GM18508 (cell line): ENCODE measurements at regions not wholly inside any gene's neighbourhood (a gene's known extent, or its start where the extent isn't known, plus 50 kb on each side); places are given as distances from the start of the nearest gene placed in this dataset.
"Not testable (repeated sequence)": the region's sequence is repeated elsewhere in the genome, so short reads cannot be mapped to it uniquely, and the experiment has no call there.

Source experiments
- ATAC-seq: cut with Tn5 transposase; IDR thresholded peaks from one replicate; pipeline ENCODE4 v1.9.1; 2021; ENCODE audit warnings: moderate number of reproducible peaks; ENCODE audit not compliant: insufficient read depth, unreplicated experiment

DNA sequence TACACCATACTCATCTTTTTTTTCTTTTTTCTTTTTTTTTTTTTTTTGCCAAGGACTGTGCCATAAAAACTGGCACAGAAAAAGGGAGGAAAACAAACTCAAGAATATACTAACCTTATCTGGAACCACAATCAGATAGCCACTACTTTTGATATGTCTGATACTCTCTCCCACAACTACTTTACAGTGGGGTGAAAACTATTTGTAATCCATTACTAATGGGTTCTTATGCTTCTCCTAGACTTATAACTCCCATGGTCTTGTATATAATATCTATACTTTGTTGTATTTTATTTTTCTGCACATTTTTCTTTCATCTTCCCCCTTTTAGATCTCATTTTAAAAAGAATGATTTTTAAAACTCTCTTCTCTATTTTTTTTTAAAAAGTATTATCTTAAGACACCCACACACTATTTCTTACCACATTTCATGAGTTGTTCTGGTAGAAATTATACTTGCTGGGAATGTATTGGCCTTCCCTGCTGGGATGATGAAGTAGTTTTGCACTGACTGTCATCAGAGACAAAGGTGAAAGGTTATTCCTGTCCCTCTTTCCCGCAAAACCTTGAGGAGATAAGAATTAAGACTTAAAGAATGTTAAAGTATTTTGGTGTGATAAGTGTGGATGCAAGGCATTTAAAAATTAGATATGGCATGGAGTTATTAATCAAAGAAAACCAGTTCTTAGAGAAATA is 146.7 kb upstream of the KLF12 start:
- no peak for ATAC-seq

- ATAC-seq, result no peak
These were observed 146.0 kb upstream of the KLF12 start for GRCh38 chr13:74280093-74280794.

DNA sequence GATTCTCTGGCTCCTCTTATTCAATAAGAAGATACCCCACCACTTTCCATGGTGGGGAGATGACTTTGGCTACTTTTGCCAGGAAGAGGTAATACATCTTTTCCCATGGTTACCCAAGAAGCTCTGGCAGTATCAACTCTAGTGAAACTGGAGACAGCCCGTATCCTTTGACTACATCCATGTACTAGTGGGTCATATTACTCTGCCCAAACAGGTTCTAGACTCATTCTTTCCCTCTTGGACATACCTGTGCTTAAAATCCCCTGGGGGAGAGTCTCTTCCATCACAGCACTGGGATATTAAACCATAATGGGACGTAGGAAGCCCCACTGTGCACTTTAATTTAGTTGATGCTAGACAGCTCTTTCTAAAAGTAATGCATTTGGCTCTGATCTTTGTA is 144.7 kb upstream of the KLF12 start:
- ATAC-seq, result no peak

- ATAC-seq, result no peak
These were observed 140.7 kb upstream of the KLF12 start for GRCh38 chr13:74274916-74275315.

DNA sequence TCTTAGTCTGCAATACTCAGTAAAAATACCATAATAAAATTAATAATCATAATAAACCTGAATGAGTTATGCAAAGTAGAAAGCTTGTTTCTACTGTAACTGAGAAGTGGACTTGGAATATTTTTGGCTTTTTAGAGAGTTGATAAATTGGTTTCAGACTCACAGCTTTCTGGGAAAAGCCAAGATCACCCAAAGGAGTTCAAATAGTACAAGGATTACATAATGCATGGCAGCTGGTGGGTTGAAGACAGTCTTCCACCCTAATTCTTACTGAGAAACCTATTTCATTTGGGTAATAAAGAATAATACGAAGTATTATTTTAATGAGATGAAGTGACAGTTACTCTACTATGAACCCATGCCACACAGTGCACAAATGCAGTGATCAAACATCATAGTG is 139.4 kb upstream of the KLF12 start:
- ATAC-seq, result no peak

- ATAC-seq, result no peak
These were observed 138.6 kb upstream of the KLF12 start for GRCh38 chr13:74272826-74273225.

DNA sequence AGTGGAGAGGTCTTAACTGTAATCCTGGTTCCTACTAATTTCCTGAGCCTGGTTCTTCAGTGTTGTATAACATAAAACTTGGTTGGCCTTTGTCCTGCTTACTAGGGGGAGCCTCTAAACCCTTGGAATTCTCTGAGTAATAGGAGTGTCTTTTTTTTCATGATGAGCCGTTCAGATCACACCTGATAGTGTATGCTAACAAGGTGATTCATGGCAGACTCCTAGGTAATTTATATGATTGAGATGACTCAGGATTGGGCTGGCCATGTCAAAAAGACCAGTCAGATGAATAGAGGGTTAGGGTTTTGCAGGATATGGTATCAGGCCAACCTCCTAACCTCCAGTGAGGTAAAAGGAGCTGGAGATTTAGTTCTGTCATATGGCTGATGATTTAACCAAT is 135.8 kb upstream of the KLF12 start:
- no peak for ATAC-seq

- no peak for ATAC-seq
These were observed 132.7 kb upstream of the KLF12 start for GRCh38 chr13:74266861-74267260.

DNA sequence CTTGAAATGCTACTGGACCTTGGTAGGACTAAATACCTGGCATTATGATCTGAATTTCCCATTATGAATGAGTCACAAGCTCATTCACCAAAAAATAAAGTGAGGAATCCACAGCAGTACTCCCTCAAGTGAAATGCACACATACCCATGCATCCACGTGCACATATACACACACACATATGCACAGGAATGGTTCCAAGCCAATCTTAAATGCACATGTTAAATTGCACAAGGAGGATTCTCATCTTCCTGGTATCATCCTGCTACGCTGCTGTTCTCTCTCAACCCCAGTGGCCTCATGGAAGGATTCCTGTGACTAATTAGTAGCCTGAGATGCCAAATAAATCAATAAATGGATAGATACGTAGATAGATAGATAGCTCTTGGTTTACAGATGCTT is 132.1 kb upstream of the KLF12 start:
- no peak for ATAC-seq

GRCh38 chr13:74264333-74264732 is 130.1 kb upstream of the KLF12 start:
- no peak for ATAC-seq

GRCh38 chr13:74260420-74260819 is 126.2 kb upstream of the KLF12 start:
- not testable (repeated sequence) for ATAC-seq

DNA sequence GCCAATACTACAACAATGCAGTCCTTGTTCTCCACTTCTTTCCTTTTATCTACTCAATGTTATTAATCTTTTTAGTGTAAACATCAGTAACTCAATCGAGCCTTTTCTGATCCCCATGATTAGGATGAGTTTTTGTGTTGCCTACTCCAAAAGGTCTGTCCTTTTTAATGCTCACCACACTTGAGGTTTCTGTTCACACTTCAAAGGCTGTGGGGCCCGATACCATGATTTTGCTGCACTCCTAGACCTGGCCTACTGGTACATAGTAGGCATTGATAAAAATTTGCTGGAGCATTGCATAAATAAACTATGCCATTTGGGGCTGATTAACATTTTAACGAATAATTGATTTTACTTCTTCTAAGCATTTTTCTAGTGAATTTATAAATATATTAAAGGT is 125.4 kb upstream of the KLF12 start:
- ATAC-seq, result no peak

DNA sequence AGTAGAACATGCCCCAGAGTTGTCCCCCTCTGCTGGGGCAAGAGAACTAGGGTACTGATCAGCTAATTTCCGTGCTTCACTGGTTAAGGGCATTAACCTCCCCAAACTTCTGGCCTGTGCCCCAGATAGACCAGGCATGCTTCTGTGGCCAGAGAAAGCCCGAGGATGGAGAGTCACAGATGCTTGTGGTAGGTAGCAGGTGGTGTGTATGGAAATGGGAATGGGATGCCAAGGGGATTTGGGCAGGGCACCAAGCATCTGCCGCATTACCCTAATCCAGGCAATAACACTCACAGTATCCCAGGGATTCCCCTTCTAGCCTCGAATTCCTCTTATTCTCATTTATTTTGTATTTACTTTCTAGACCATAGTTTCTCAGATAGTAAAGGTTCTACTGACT is 124.8 kb upstream of the KLF12 start:
- no peak for ATAC-seq

GRCh38 chr13:74256969-74257368 is 122.8 kb upstream of the KLF12 start:
- ATAC-seq, result no peak

DNA sequence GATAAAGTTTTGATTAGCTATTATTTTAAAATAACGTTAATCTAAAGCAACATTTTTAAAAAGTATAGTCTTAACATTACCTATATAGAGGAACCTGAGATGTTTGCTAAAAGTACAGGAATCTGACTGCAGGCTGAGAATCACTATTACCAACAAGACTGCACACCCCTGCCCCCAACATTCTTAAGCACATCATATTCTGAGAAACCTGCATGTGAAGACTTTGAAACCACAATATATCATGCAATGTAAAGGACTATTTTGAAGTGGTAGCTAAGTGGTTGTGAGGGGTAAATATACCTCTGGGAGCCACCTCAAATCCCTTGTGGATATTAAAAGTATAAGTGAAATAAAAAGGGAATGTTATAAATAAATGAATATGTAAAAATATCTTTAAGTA is 119.0 kb upstream of the KLF12 start:
- no peak for ATAC-seq

DNA sequence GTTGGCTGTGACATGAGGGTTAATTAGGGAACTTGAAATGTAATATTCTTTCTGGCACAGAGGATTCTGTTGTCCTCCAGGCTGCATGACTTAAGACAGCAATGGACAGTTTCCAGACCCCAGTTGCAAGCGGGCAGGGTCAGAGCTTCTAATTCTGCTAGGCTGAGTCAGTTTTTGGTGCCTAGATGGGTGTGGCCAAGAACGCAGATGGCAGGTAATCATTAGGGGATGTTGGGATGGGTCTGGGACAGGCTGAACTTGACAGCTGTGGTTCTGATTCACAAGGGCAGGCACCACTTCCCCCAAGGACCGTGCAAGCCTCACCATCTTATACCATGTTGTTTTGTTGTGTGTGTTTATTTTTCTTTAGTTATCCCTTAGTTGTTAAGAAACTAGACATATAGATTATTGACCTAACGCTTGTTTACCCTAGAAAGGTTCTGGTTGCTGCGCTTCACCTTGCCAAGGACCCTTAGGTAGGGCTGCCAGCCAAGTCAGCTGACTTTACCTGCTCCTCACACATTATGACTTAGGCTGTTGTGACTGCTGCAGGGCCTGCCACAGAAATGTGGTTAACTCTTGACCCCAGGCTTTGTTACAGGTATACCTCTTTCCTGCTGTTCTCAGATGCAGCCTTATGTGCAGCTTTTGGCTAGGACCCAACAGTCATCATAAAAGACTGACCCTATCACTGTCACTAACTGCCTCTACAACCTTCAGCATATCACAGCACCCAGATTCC is 117.7 kb upstream of the KLF12 start:
- ATAC-seq, result no peak

DNA sequence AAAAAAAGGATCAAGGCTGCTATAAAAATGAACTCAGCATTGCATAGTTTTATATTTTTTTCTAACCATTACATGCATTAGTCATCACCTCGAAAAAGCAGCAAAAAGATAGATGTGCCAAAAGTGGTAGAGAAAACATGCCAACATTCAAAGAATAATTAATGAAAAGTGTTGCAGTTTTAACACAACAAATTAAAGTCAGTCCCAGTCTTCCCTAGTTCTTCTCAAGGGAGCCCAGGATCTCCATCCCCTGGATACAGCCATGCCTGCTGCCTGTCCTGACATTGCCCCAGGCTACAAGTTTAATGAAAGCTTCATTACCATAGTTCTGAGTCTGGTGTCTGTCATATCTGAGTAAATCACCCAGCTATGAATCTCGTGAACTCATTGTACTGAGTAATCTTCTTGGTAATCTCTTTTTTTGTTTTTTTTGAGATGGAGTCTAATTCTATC is 116.6 kb upstream of the KLF12 start:
- ATAC-seq, result no peak

DNA sequence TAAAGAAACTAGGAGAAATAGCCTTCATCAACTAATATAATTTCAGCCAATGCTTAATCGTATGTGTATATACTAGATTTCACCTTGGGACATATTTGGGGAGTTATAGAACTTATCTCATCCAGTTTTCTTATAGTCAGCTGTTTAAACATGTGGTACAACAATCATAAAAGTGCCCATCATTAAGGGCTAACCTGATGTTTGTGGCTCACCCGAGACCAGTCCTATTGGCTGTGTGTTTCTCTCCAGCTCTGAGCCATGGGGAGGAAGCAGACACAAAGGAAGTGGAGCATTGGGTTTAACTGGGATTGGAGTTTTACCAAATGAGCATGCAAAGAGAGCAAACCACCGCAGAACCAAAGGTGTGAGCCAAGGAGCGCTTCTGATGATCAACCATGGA is 114.3 kb upstream of the KLF12 start:
- no peak for ATAC-seq

DNA sequence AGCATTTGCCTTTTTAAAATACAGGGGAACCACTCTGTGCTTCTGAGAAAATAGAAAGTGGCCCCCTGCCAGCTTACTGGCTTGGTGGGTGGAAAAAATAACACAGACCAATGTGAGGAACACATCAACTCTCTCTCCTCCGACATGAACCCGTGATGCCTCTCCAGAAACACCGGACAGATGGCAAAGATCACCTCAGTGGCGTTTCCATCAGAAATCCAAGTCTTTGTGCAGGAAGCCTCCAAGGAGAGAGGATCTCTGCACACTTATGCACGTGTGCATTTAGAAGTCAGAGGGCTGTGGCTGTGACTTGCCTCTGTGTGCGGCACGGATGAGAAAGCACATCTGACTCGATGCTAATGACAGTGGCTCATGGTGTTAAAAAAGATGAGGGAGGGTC is 112.3 kb upstream of the KLF12 start:
- ATAC-seq, result no peak

DNA sequence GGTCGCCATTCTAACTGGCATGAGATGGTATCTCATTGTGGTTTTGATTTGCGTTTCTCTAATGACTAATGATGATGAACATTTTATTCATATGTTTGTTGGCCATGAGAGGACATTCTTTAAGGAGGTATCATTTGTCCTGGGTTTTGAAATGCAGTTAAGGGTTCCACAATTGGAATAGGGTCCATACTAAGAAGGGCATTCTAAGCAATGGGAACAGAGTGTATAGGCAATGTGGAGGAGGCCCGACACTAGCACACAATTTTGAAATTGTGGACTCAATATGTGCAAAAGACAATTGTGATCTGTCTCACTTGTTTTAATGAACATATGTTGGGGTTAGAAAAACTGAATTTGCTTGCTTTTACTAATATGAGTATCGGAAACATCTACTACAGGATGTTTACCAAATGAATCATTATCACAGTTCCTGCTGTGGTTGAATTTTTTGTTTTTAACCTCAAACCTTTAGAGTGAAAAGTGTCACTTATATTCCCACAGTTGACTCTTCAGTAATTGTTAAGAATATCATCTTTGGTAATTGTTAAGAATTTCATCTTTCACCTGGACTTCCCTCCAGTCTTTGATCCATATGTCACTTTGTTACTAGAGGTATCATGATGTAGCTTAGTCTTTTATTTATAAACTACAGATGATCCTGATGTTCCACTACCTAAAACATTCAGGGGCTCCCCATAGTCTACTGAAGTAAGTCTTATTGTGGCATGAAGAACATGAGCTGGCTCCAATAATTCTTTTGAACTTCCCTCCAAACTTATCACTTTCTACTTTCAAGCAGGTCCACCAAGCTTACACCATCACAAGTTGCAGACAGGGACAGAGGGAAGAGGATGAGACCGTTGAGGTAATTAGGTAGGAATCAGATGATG is 109.7 kb upstream of the KLF12 start:
- no peak for ATAC-seq
